HCT116 (cell line): ENCODE measurements at regions not wholly inside any gene's neighbourhood (a gene's known extent, or its start where the extent isn't known, plus 50 kb on each side); places are given as distances from the start of the nearest gene placed in this dataset.
A peak's percentile ranks its signal among the peaks of the same experiment; 100 is the strongest.

Experiments used
- ATAC-seq: fragments of 200-7000 bp; cut with Tn5 transposase; 2 replicates; pipeline ENCODE4 v1.9.1; 2020; ENCODE audit warnings: mild to moderate bottlenecking, moderate library complexity
- BruUV-seq: library from RNA; stranded (reverse); fragments of 400-500 nt; replicated peaks from 2 replicates; lab custom pipeline; 2021; lab: Mats Ljungman, UMichigan
- CTCF ChIA-PET: fragments of 300-600 bp; sonication (Branson Sonifier 250); formaldehyde crosslinking; loops from one replicate; lab custom pipeline; 2021; ENCODE audit warnings: antibody characterized with exemption; lab: Charles Lee
- POLR2A ChIA-PET: fragments of 300-600, 350-600 bp; sonication (Branson Sonifier 250); formaldehyde crosslinking; loops from one replicate; lab custom pipeline; 2021; ENCODE audit warnings: antibody characterized with exemption; lab: Charles Lee
- RAD21 ChIA-PET, 2 experiments: fragments of 300-600 bp; sonication (Branson Sonifier 250); formaldehyde crosslinking; loops; one replicate each; lab custom pipeline; 2023; ENCODE audit warnings: low total read pairs in 2 of 2; ENCODE audit not compliant: uncharacterized antibody in 2 of 2, unreplicated experiment in 2 of 2, low non-redundant PET in 1 of 2; lab: Charles Lee
- DNase-seq: peaks from one replicate; pipeline ENCODE4 v3.0.0-alpha.2; 2010; ENCODE audit warnings: low read depth, low spot score
- H2AFZ ChIP-seq: fragments of 200-600 bp; shearing (Covaris generic), sonication (generic); 2 replicates; pipeline ENCODE4 v1.6.1; 2017; ENCODE audit warnings: low read depth, mixed run types, mixed read lengths, antibody characterized with exemption, low read length; ENCODE audit not compliant: poor library complexity, severe bottlenecking
- H3K27ac ChIP-seq: 2 replicates; pipeline ENCODE4 v1.5.1; 2012; ENCODE audit warnings: low read depth, low read length
- H3K27me3 ChIP-seq: fragments of 200-600 bp; sonication (generic); 2 replicates; pipeline ENCODE4 v1.6.1; 2016; ENCODE audit warnings: mixed run types, low read length, mixed read lengths; ENCODE audit not compliant: insufficient read depth
- H3K36me3 ChIP-seq, 2 experiments: fragments of 200-500 bp in 1 of 2; fragments of 200-600 bp in 1 of 2; sonication (Bioruptor generic) in 1 of 2; sonication (generic) in 1 of 2; 2 replicates each; pipeline versions ENCODE4 v1.5.1 to v1.6.1; 2014 to 2016; ENCODE audit warnings: low read length in 2 of 2, inconsistent platforms in 1 of 2, mixed read lengths in 1 of 2, mixed run types in 1 of 2; ENCODE audit not compliant: insufficient read depth in 2 of 2, control insufficient read depth in 1 of 2
- H3K4me1 ChIP-seq, 2 experiments: fragments of 200-600 bp in 1 of 2; sonication (generic) in 1 of 2; 2 replicates each; pipeline versions ENCODE4 v1.5.1 to v1.6.1; 2012 to 2017; ENCODE audit warnings: low read length in 2 of 2, inconsistent platforms in 1 of 2, mild to moderate bottlenecking in 1 of 2, mixed read lengths in 1 of 2, mixed run types in 1 of 2, moderate library complexity in 1 of 2; ENCODE audit not compliant: insufficient read depth in 2 of 2, control insufficient read depth in 1 of 2
- H3K4me2 ChIP-seq: fragments of 200-600 bp; sonication (generic); 2 replicates; pipeline ENCODE4 v1.6.1; 2017; ENCODE audit warnings: mixed run types, low read length, mixed read lengths
- H3K4me3 ChIP-seq, 2 experiments: fragments of 200-600 bp in 1 of 2; sonication (generic) in 1 of 2; replicated peaks in 1 of 2; 2 replicates each; pipeline ENCODE4 v1.5.1; 2011 to 2016; ENCODE audit warnings: low read length in 2 of 2, control low read depth in 1 of 2, low read depth in 1 of 2, mild to moderate bottlenecking in 1 of 2, mixed read lengths in 1 of 2, mixed run types in 1 of 2
- H3K79me2 ChIP-seq: fragments of 200-600 bp; sonication (generic); 2 replicates; pipeline ENCODE4 v1.6.1; 2017; ENCODE audit warnings: mild to moderate bottlenecking, mixed run types, low read length, moderate library complexity, mixed read lengths; ENCODE audit not compliant: insufficient read depth
- H3K9ac ChIP-seq: fragments of 200-600 bp; sonication (generic); 2 replicates; pipeline ENCODE4 v1.6.1; 2016; ENCODE audit warnings: low read length, mixed read lengths
- H3K9me2 ChIP-seq: fragments of 200-600 bp; sonication (generic), shearing (Covaris generic); 2 replicates; pipeline ENCODE4 v1.6.1; 2017; ENCODE audit warnings: mixed run types, mild to moderate bottlenecking, moderate library complexity; ENCODE audit not compliant: insufficient read depth
- H3K9me3 ChIP-seq, 2 experiments: fragments of 200-500 bp in 1 of 2; fragments of 200-600 bp in 1 of 2; sonication (Bioruptor generic) in 1 of 2; sonication (generic) in 1 of 2; 2 replicates each; pipeline ENCODE4 v1.6.1; 2014 to 2017; ENCODE audit warnings: low read length in 2 of 2, mixed read lengths in 2 of 2, inconsistent platforms in 1 of 2, low read depth in 1 of 2, mild to moderate bottlenecking in 1 of 2, mixed run types in 1 of 2, moderate library complexity in 1 of 2; ENCODE audit not compliant: control insufficient read depth in 1 of 2, insufficient read depth in 1 of 2
- H4K20me1 ChIP-seq: fragments of 200-600 bp; sonication (generic), shearing (Covaris generic); 2 replicates; pipeline ENCODE4 v1.6.1; 2017; ENCODE audit warnings: mixed run types, mild to moderate bottlenecking, moderate library complexity; ENCODE audit not compliant: insufficient read depth
- ATF3 ChIP-seq: IDR thresholded peaks from 2 replicates; pipeline ENCODE4 v1.6.1; 2012
- CBX3 ChIP-seq: IDR thresholded peaks from 2 replicates; pipeline ENCODE4 v1.6.1; 2012; ENCODE audit warnings: low read depth
- CEBPB ChIP-seq: IDR thresholded peaks from 2 replicates; pipeline ENCODE4 v1.6.1; 2012; ENCODE audit warnings: low read depth
- ELF1 ChIP-seq: IDR thresholded peaks from 2 replicates; pipeline ENCODE4 v1.6.1; 2012; ENCODE audit warnings: low read depth, borderline replicate concordance
- EZH2phosphoT487 ChIP-seq: fragments of 200-600 bp; IDR thresholded peaks from 2 replicates; pipeline ENCODE4 v1.6.1; 2018; ENCODE audit warnings: antibody characterized with exemption, borderline replicate concordance
- JUND ChIP-seq: IDR thresholded peaks from 2 replicates; pipeline ENCODE4 v1.6.1; 2012
- MAX ChIP-seq: IDR thresholded peaks from 2 replicates; pipeline ENCODE4 v1.6.1; 2012
- POLR2A ChIP-seq: IDR thresholded peaks from 2 replicates; pipeline ENCODE4 v1.7.0; 2011; ENCODE audit warnings: borderline replicate concordance; ENCODE audit not compliant: insufficient read depth, insufficient read length; ENCODE audit errors: extremely low read depth
- POLR2AphosphoS5 ChIP-seq: IDR thresholded peaks from 2 replicates; pipeline ENCODE4 v1.6.1; 2011; ENCODE audit warnings: mild to moderate bottlenecking, low read depth, low read length, moderate library complexity
- REST ChIP-seq: IDR thresholded peaks from 2 replicates; pipeline ENCODE4 v1.6.1; 2012; ENCODE audit warnings: low read depth
- SIN3A ChIP-seq: IDR thresholded peaks from 2 replicates; pipeline ENCODE4 v1.6.1; 2012; ENCODE audit warnings: low read depth
- SRF ChIP-seq: IDR thresholded peaks from 2 replicates; pipeline ENCODE4 v1.6.1; 2012; ENCODE audit warnings: low read depth
- TCF7L2 ChIP-seq: IDR thresholded peaks from 2 replicates; pipeline ENCODE4 v1.7.0; 2011; ENCODE audit warnings: borderline replicate concordance, inconsistent platforms; ENCODE audit not compliant: insufficient read depth, insufficient read length; ENCODE audit errors: extremely low read depth
- YY1 ChIP-seq: IDR thresholded peaks from 2 replicates; pipeline ENCODE4 v1.6.1; 2011; ENCODE audit warnings: low read length, low read depth, moderate library complexity, mild to moderate bottlenecking; ENCODE audit not compliant: insufficient replicate concordance; ENCODE audit errors: extremely low read depth
- ZBTB33 ChIP-seq: IDR thresholded peaks from 2 replicates; pipeline ENCODE4 v1.6.1; 2011; ENCODE audit warnings: mild to moderate bottlenecking, low read length, moderate library complexity; ENCODE audit not compliant: insufficient replicate concordance; ENCODE audit errors: extremely low read depth
- ZNF274 ChIP-seq: fragments of 200-500 bp; sonication (Bioruptor generic); IDR thresholded peaks from 2 replicates; pipeline ENCODE4 v1.6.1; 2014; ENCODE audit warnings: mild to moderate bottlenecking, low read depth, low read length, inconsistent platforms
- intact Hi-C: fragments of 100-400 bp; cut with micrococcal nuclease; formaldehyde crosslinking; loops from 2 replicates; pipeline ENCODE4 v1.10.0; 2022

- TF ChIP-seq CEBPB: no peak
- TF ChIP-seq JUND: no peak
- TF ChIP-seq REST: no peak
- TF ChIP-seq ZNF274: no peak
- TF ChIP-seq YY1: no peak
- TF ChIP-seq ATF3: no peak
- TF ChIP-seq CBX3: no peak
- TF ChIP-seq SRF: no peak
- no peak for TF ChIP-seq SIN3A
- TF ChIP-seq TCF7L2: no peak
- no peak for TF ChIP-seq ZBTB33
- TF ChIP-seq POLR2AphosphoS5: no peak
- TF ChIP-seq EZH2phosphoT487: no peak
- no peak for TF ChIP-seq ELF1
- TF ChIP-seq POLR2A: no peak
- TF ChIP-seq MAX: no peak
- no peak for DNase-seq
- Histone ChIP-seq H3K9me3 (no peaks in the 10 kb centered on the region), H3K9ac (no peak overlapping the region), H3K27me3 (no peaks in the 10 kb centered on the region), H3K4me3 (no peak overlapping the region), H3K4me2 (no peak overlapping the region), H3K79me2 (no peaks in the 10 kb centered on the region), H3K27ac (no peak overlapping the region), H3K9me2 (no peaks in the 10 kb centered on the region; the same call in 1 of the 2 replicates), H3K4me1 (no peaks in the 10 kb centered on the region), H3K36me3 (no peaks in the 10 kb centered on the region), H2AFZ (no peak overlapping the region), H4K20me1 (no peaks in the 10 kb centered on the region)
- intact Hi-C loops: loop anchor here (1.0 to 5.0 kb wide), 3 partner anchors 618 to 1070 kb away; no protein-coding TSS in a partner anchor
- POLR2A ChIA-PET: no interaction called here
- RAD21 ChIA-PET: interaction anchor here (0.6 to 1.1 kb wide), 3 partner anchors 618 to 636 kb away, joined by 3 to 5 read pairs (median 4); no protein-coding TSS in a partner anchor
- CTCF ChIA-PET: interaction anchor here (0.9 to 2.4 kb wide), 9 partner anchors 7 to 1073 kb away, joined by 3 to 26 read pairs (median 5); no protein-coding TSS in a partner anchor
- ATAC-seq: peak; percentile 25; the same call in 1 of the 2 replicates
- BruUV-seq: no TSS peak
Measured at GRCh38 chr4:115852767-115853091, 739.3 kb upstream of the NDST4 start.
